ENCODE measurements at regions not wholly inside any gene's neighbourhood (a gene's known extent, or its start where the extent isn't known, plus 50 kb on each side); places are given as distances from the start of the nearest gene placed in this dataset.

GRCh38 chr16:48008011-48008525 lies 147.7 kb downstream of the ABCC12 start:
- no peak overlapping the region for H3K4me2 ChIP-seq (ENCODE audit: low read length)
- H3K79me2 ChIP-seq (ENCODE audit: insufficient read depth, low read depth, low read length), result no peaks in the 10 kb centered on the region
- H3K36me3 ChIP-seq (ENCODE audit: insufficient read depth, low read length), result no peaks in the 10 kb centered on the region
- POLR2A ChIA-PET, result no interaction called here
- no peak overlapping the region for H3K4me3 ChIP-seq (ENCODE audit: low read depth, low read length, poor library complexity, severe bottlenecking)
- no peaks in the 10 kb centered on the region for H3K9me2 ChIP-seq (ENCODE audit: insufficient read depth, low read length)
- H3K4me1 ChIP-seq (ENCODE audit: insufficient read depth, low read length, poor library complexity, severe bottlenecking), result peaks cover 14% of the 10 kb centered on the region
- CTCF ChIA-PET (ENCODE audit: unreplicated experiment), result no interaction called here
- BruUV-seq (replicated peaks), result no TSS peak
- no peaks in the 10 kb centered on the region for H4K20me1 ChIP-seq (ENCODE audit: insufficient read depth, low read length)
- no peak overlapping the region for H2AFZ ChIP-seq (ENCODE audit: low read length)
- no peaks in the 10 kb centered on the region for H3K9me3 ChIP-seq (ENCODE audit: low read length)
- intact Hi-C loops (cut with micrococcal nuclease; ENCODE audit: unreplicated experiment), result no loop called here
- TF ChIP-seq EZH2phosphoT487 (IDR thresholded peaks at IDR 0.05; ENCODE audit: borderline replicate concordance, low read depth, low read length), result no peak
- no peak for TF ChIP-seq CTCF (conservative IDR thresholded peaks at IDR 0.05; ENCODE audit: low read length)
- H3K27ac ChIP-seq (ENCODE audit: low read depth, low read length, poor library complexity, severe bottlenecking), result no peak overlapping the region
- DNase-seq (ENCODE audit: low spot score), result no peak

- no peak overlapping the region for H3K4me3 ChIP-seq (ENCODE audit: low read depth, low read length, poor library complexity, severe bottlenecking)
- H3K79me2 ChIP-seq (ENCODE audit: insufficient read depth, low read depth, low read length), result no peaks in the 10 kb centered on the region
- DNase-seq (ENCODE audit: low spot score), result no peak
- no peaks in the 10 kb centered on the region for H3K9me3 ChIP-seq (ENCODE audit: low read length)
- no peaks in the 10 kb centered on the region for H3K36me3 ChIP-seq (ENCODE audit: insufficient read depth, low read length)
- no peak overlapping the region for H3K4me2 ChIP-seq (ENCODE audit: low read length)
- TF ChIP-seq EZH2phosphoT487 (IDR thresholded peaks at IDR 0.05; ENCODE audit: borderline replicate concordance, low read depth, low read length) (no peak), CTCF (conservative IDR thresholded peaks at IDR 0.05; ENCODE audit: low read length) (no peak)
- ChIA-PET CTCF (ENCODE audit: unreplicated experiment) (no interaction called here), POLR2A (interaction anchor here (1.2 kb wide), 1 partner anchor 8 kb away, joined by 3 read pairs; no protein-coding TSS in a partner anchor)
- intact Hi-C loops (cut with micrococcal nuclease; ENCODE audit: unreplicated experiment), result no loop called here
- no peaks in the 10 kb centered on the region for H3K9me2 ChIP-seq (ENCODE audit: insufficient read depth, low read length)
- no peaks in the 10 kb centered on the region for H3K4me1 ChIP-seq (ENCODE audit: insufficient read depth, low read length, poor library complexity, severe bottlenecking)
- no peaks in the 10 kb centered on the region for H4K20me1 ChIP-seq (ENCODE audit: insufficient read depth, low read length)
- H2AFZ ChIP-seq (ENCODE audit: low read length), result no peak overlapping the region
- no TSS peak for BruUV-seq (replicated peaks)
- no peak overlapping the region for H3K27ac ChIP-seq (ENCODE audit: low read depth, low read length, poor library complexity, severe bottlenecking)
Measured at GRCh38 chr16:48004141-48004695, 151.6 kb downstream of the ABCC12 start.

- Histone ChIP-seq H3K9me2 (ENCODE audit: insufficient read depth, low read length) (no peaks in the 10 kb centered on the region), H4K20me1 (ENCODE audit: insufficient read depth, low read length) (no peaks in the 10 kb centered on the region), H2AFZ (ENCODE audit: low read length) (no peak overlapping the region), H3K36me3 (ENCODE audit: insufficient read depth, low read length) (no peaks in the 10 kb centered on the region), H3K79me2 (ENCODE audit: insufficient read depth, low read depth, low read length) (no peaks in the 10 kb centered on the region), H3K27ac (ENCODE audit: low read depth, low read length, poor library complexity, severe bottlenecking) (no peak overlapping the region), H3K4me1 (ENCODE audit: insufficient read depth, low read length, poor library complexity, severe bottlenecking) (no peaks in the 10 kb centered on the region), H3K9me3 (ENCODE audit: low read length) (no peaks in the 10 kb centered on the region), H3K4me3 (ENCODE audit: low read depth, low read length, poor library complexity, severe bottlenecking) (no peak overlapping the region), H3K4me2 (ENCODE audit: low read length) (no peak overlapping the region)
- CTCF ChIA-PET (ENCODE audit: unreplicated experiment), result no interaction called here
- POLR2A ChIA-PET, result no interaction called here
- no peak for DNase-seq (ENCODE audit: low spot score)
- no TSS peak for BruUV-seq (replicated peaks)
- TF ChIP-seq CTCF (conservative IDR thresholded peaks at IDR 0.05; ENCODE audit: low read length) (no peak), EZH2phosphoT487 (IDR thresholded peaks at IDR 0.05; ENCODE audit: borderline replicate concordance, low read depth, low read length) (no peak)
- intact Hi-C loops (cut with micrococcal nuclease; ENCODE audit: unreplicated experiment), result no loop called here
Measured at GRCh38 chr16:48003206-48003907, 152.4 kb downstream of the ABCC12 start.

Data from OCI-LY7 (cell line).